Body of pancreas (tissue), 4 donors: ENCODE measurements at regions not wholly inside any gene's neighbourhood (a gene's known extent, or its start where the extent isn't known, plus 50 kb on each side); places are given as distances from the start of the nearest gene placed in this dataset.

Experiments
- ATAC-seq: fragments of 150-250 bp; one replicate; pipeline ENCODE4 v1.9.1; 2016
- DNase-seq, 4 donors: peaks; one replicate each; pipeline ENCODE4 v3.0.0-alpha.2; 2019
- H3K27ac ChIP-seq, 4 donors: fragments of 200-600 bp; sonication (generic); 1 replicate in 3 of 4; 2 replicates in 1 of 4; pipeline versions ENCODE4 v1.5.1 to v1.6.1; 2016 to 2019; ENCODE audit warnings: mild to moderate bottlenecking in 1 of 4, mixed read lengths in 1 of 4, moderate library complexity in 1 of 4
- H3K27me3 ChIP-seq, 2 donors: fragments of 200-600 bp; sonication (generic); one replicate each; pipeline ENCODE4 v1.6.0; 2016; ENCODE audit warnings: mild to moderate bottlenecking in 1 of 2
- H3K36me3 ChIP-seq, 2 donors: fragments of 200-600 bp; sonication (generic); replicated peaks in 1 of 2; 2 replicates each; pipeline ENCODE4 v1.5.1; 2016; ENCODE audit warnings: low read depth in 2 of 2; ENCODE audit not compliant: insufficient read depth in 1 of 2
- H3K4me1 ChIP-seq: fragments of 200-600 bp; sonication (generic); one replicate; pipeline ENCODE4 v1.6.0; 2016
- H3K4me3 ChIP-seq, 2 donors: fragments of 200-600 bp; sonication (generic); 1 replicate in 1 of 2; 2 replicates in 1 of 2; pipeline ENCODE4 v1.5.1; 2016 to 2019
- H3K9me3 ChIP-seq, 3 donors: fragments of 200-600 bp; sonication (generic); 1 replicate in 2 of 3; 2 replicates in 1 of 3; pipeline ENCODE4 v1.5.1; 2016
- CTCF ChIP-seq, 7 experiments: fragments of 450-650 bp in 4 of 7; fragments of 200-600 bp in 3 of 7; sonication (generic) in 3 of 7; IDR thresholded peaks; one replicate each; pipeline ENCODE4 v1.5.1; 2016 to 2019; ENCODE audit warnings: antibody characterized with exemption in 7 of 7
- POLR2A ChIP-seq, 3 donors: fragments of 450-650 bp; IDR thresholded peaks; one replicate each; pipeline ENCODE4 v1.6.1; 2016; ENCODE audit warnings: antibody characterized with exemption in 3 of 3, mild to moderate bottlenecking in 2 of 3
- WGBS, 2 donors: methylation state at CpG; one replicate each; pipeline ENCODE4 v1.1.5; 2017; 5-methylcytosine and 5-hydroxymethylcytosine counted together
- intact Hi-C: fragments of 100-400 bp; cut with DNase I; formaldehyde crosslinking; loops from one replicate; pipeline ENCODE4 v1.15.1; 2023

GRCh38 chr18:39326772-39327171 is 1761.2 kb upstream of the CELF4 start:
- intact Hi-C loops = no loop called here
- no peaks in the 10 kb centered on the region for H3K4me1 ChIP-seq

GRCh38 chr18:39325973-39326372 is 1760.4 kb upstream of the CELF4 start:
- no peak overlapping the region for H3K27ac ChIP-seq
- DNase-seq (no peak), ATAC-seq (no peak)
- 88 to 96% methylated on average over 1 of the region's 1 CpG for WGBS, 2 donors
- H3K9me3 ChIP-seq = no peaks in the 10 kb centered on the region
- H3K4me1 ChIP-seq = no peaks in the 10 kb centered on the region
- intact Hi-C loops = no loop called here
- H3K36me3 ChIP-seq = no peaks in the 10 kb centered on the region
- no peak overlapping the region for H3K4me3 ChIP-seq
- no peak for TF ChIP-seq POLR2A (IDR thresholded peaks at IDR 0.05)
- TF ChIP-seq CTCF (IDR thresholded peaks at IDR 0.05) = no peak
- no peaks in the 10 kb centered on the region for H3K27me3 ChIP-seq

More at GRCh38 chr18:39326772-39327171, 1761.2 kb upstream of the CELF4 start:
- no peak overlapping the region for H3K27ac ChIP-seq
- ATAC-seq (no peak), DNase-seq (no peak)
- no peak for TF ChIP-seq POLR2A (IDR thresholded peaks at IDR 0.05)
- TF ChIP-seq CTCF (IDR thresholded peaks at IDR 0.05) = no peak
- H3K36me3 ChIP-seq = no peaks in the 10 kb centered on the region
- no peak overlapping the region for H3K4me3 ChIP-seq
- WGBS, 2 donors = 75 to 85% methylated on average over 2 of the region's 2 CpGs
- H3K27me3 ChIP-seq = no peaks in the 10 kb centered on the region
- no peaks in the 10 kb centered on the region for H3K9me3 ChIP-seq

GRCh38 chr18:39319141-39319540 is 1753.5 kb upstream of the CELF4 start:
- intact Hi-C loops = no loop called here
- no peak overlapping the region for H3K27ac ChIP-seq

GRCh38 chr18:39318462-39318861 is 1752.9 kb upstream of the CELF4 start:
- TF ChIP-seq POLR2A (IDR thresholded peaks at IDR 0.05) (no peak), CTCF (IDR thresholded peaks at IDR 0.05) (no peak)
- no peak for DNase-seq

More at GRCh38 chr18:39319141-39319540, 1753.5 kb upstream of the CELF4 start:
- Histone ChIP-seq H3K27me3 (no peaks in the 10 kb centered on the region), H3K4me3 (no peak overlapping the region), H3K9me3 (no peaks in the 10 kb centered on the region), H3K4me1 (peaks cover 10% of the 10 kb centered on the region), H3K36me3 (no peaks in the 10 kb centered on the region)
- TF ChIP-seq CTCF (IDR thresholded peaks at IDR 0.05) (no peak), POLR2A (IDR thresholded peaks at IDR 0.05) (no peak)
- no peak for ATAC-seq
- no peak for DNase-seq

GRCh38 chr18:39318008-39318407 is 1752.4 kb upstream of the CELF4 start:
- no peaks in the 10 kb centered on the region for H3K36me3 ChIP-seq
- intact Hi-C loops = no loop called here
- ATAC-seq (no peak), DNase-seq (no peak)
- no peak overlapping the region for H3K27ac ChIP-seq
- TF ChIP-seq CTCF (IDR thresholded peaks at IDR 0.05) (no peak), POLR2A (IDR thresholded peaks at IDR 0.05) (no peak)
- WGBS, 2 donors = 71 to 82% methylated on average over 3 of the region's 3 CpGs
- H3K9me3 ChIP-seq = no peaks in the 10 kb centered on the region
- no peaks in the 10 kb centered on the region for H3K27me3 ChIP-seq
- H3K4me3 ChIP-seq = no peak overlapping the region
- peaks cover 21% of the 10 kb centered on the region for H3K4me1 ChIP-seq

More at GRCh38 chr18:39318462-39318861, 1752.9 kb upstream of the CELF4 start:
- Histone ChIP-seq H3K36me3 (no peaks in the 10 kb centered on the region), H3K27ac (no peak overlapping the region), H3K4me1 (peaks cover 17% of the 10 kb centered on the region), H3K27me3 (no peaks in the 10 kb centered on the region), H3K9me3 (no peaks in the 10 kb centered on the region), H3K4me3 (no peak overlapping the region)
- ATAC-seq = no peak
- intact Hi-C loops = no loop called here
- 62 to 80% methylated on average over 2 of the region's 2 CpGs for WGBS, 2 donors
